ENCODE measurements at regions not wholly inside any gene's neighbourhood (a gene's known extent, or its start where the extent isn't known, plus 50 kb on each side); places are given as distances from the start of the nearest gene placed in this dataset.

DNA sequence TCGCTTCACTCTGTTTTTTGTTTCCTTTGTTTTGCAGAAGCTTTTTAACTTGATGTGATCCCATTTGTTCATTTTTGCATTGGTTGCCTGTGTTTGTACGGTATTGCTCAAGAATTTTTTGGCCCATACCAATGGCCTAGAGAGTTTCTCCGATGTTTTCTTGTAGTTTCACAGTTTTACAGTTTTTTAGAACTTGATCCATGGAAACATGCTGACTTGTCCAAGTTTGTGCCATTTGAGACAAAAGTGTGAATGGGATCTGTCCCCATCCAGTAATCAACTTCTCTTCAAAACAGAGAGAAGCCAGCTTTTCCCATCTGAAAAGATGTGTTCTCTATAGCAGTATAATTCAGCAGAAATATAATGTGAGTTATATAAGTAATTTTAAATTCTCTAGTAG, 266.5 kb upstream of the LRTM1 start:
- DNase-seq (ENCODE audit: low spot score), result no peak
- intact Hi-C loops (cut with DNase I), result no loop called here

DNA sequence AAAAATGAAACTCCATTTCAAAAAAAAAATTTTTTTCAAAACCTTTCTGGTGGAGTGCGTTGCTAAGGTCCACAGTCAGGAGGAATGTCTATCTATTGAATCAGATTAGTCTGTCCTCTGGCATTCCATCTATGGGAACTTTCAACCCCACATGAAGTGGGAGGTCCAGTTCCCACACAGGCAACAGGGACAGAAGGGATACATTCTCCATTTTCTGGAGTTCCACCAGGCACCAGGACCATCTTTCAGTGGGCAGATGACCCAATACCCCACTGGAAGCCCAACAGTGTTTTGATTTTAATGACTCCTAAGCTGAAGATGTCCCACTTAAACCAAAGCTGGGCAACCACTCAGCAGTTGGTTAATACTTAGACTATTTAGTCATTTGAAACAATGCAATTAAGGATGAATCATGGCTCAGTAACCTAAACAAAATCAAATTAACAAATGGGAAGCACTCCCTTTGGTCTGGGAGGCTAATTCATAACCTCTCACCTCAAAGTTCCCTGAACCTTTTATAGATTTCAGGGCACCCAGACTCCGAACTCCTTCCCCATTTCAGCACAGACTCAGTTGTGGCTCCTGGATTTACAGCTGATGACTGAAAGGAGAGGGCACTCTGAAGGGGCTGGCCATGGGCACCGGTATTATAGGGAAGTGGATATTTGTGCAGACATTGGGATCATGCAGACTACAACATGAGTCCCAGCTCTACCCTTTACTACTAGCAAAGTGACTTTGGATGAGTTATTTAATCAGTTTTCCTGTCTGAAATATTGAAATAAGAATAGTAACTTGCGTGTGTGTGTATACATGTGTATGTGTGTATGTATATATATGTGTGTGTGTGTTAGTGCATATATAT, 264.3 kb upstream of the LRTM1 start:
- no peak for DNase-seq (ENCODE audit: low spot score)
- intact Hi-C loops (cut with DNase I), result no loop called here

DNA sequence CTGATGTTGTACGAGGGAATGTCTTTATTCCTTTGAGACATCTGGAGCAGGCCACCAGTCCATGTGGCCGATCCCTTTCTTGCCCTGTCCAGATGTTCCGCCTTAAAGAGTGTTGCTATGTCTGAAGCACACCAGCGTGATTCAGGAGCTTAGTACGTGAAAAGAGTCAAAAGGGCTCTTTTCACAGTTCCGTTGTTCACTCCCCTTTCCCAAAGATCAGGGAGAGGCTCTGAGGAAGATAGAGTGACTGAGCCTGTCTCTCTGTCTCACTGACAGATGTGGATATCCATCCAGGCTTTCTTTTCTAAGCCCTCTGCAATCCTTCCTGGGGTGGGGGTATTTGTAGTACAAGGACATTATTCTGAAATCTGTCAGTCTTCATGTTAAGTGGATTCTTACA, 262.5 kb upstream of the LRTM1 start:
- intact Hi-C loops (cut with DNase I), result no loop called here
- no peak for DNase-seq (ENCODE audit: low spot score)

DNA sequence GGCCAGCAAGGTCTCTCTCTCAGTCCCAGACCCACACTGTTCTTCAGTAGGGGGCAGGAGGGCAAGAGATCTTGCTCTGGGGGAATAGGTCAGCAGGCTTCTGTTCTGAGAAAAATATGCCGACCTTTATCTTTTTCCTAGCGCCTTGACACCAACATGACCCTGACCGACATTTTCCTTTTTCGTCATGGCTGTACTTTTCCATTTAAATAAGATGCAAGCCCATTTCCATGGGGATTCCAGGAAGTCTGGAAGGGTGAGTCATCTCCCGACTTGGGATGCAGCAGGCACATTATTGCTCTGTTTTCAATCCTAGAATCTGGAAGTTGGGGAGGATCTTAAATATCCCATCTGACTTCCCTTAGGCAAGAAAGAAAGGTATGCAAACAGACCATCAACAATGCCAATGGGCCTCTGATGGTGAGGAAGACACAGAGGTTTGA, 261.5 kb upstream of the LRTM1 start:
- intact Hi-C loops (cut with DNase I), result no loop called here
- no peak for DNase-seq (ENCODE audit: low spot score)

DNA sequence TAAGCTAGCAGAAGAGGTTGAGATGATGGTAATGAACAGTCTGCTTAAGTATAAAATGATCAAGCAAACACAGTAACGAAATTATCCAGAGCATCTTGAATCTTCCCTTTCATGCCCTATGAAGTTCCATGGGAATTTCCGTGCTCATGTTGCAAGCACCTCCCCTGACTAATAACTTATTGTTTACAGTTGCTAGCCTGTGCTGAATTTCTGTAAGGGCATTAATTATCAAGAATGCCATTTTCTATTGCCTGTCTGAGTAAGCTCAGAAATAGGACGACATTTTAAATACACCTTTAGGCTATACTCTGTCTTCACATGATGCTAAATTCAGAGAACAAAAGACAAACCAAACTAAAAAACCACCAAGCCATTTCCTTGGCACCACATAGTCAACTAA, 257.5 kb upstream of the LRTM1 start:
- intact Hi-C loops (cut with DNase I), result no loop called here
- no peak for DNase-seq (ENCODE audit: low spot score)

DNA sequence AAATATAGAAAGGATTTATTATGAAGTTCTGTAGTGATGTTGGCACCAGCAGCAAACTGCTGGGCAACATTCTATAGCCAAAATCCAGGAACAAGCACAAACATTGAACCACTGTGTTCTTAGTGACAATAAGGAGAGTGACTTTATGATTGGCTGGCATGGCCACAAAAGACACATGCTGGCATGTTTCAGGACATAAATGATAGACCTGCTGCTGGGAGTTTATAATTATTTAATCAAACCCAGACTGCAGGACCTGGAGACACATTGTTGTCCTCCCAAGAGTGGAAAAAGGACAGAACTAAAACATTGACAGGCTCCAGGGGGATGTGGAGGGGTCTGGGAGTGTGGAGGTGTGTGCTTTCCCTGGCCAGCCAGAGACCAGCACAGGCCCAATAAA, 255.3 kb upstream of the LRTM1 start:
- intact Hi-C loops (cut with DNase I), result loop anchor here (5.0 kb wide), 3 partner anchors 231 to 331 kb away; no protein-coding TSS in a partner anchor

DNA sequence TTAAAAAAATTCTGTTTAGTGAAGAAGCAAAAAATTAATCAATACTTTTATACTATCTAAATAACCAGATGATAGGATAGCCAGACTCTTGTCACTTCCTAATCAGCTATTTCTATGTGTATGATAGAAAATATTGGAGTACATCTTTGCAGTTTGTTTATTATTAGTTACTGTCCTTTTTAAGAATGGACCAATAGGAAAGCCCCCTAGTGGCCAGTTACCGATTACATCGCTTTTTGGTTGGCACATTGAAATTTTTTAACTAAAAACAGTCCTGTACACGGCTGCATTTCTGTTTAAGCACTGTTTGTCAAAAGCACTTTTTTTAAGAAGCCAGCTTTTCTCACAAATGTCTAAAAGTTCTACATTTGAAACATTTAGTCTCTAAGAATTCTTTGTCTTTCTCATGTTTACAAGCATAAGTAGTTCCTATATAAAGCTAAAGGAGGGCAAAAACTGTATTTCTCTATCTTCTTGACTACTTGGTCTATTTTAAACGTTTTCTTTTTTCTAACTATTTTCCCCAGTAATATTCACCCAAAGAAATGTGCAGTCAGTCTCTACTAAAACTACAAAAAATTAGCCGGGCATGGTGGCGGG, 253.2 kb upstream of the LRTM1 start:
- no peak for DNase-seq (ENCODE audit: low spot score)
- intact Hi-C loops (cut with DNase I), result loop anchor here (5.0 kb wide), 3 partner anchors 229 to 329 kb away; no protein-coding TSS in a partner anchor

More for the DNA sequence above, 255.3 kb upstream of the LRTM1 start:
- DNase-seq (ENCODE audit: low spot score), result no peak

DNA sequence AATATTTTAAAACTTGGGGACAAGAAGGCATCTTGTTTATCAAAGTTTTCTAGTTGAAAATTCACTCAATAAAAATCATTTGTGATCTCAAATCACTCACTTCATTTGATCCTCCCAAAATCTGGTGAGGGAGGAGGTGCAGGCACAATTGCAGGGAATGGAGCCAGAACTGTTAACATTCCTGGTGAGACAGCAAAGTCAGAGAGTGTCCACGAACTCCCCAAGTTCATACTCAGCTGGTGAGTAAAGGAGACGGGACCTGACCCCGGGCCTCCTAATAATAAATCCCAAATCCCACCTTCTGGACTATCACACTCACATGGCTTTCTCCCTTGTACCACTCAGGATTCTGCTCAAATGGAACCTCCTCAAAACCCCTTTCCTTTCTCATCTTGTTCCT, 252.3 kb upstream of the LRTM1 start:
- DNase-seq (ENCODE audit: low spot score), result no peak
- intact Hi-C loops (cut with DNase I), result loop anchor here (5.0 kb wide), 3 partner anchors 228 to 328 kb away; no protein-coding TSS in a partner anchor

DNA sequence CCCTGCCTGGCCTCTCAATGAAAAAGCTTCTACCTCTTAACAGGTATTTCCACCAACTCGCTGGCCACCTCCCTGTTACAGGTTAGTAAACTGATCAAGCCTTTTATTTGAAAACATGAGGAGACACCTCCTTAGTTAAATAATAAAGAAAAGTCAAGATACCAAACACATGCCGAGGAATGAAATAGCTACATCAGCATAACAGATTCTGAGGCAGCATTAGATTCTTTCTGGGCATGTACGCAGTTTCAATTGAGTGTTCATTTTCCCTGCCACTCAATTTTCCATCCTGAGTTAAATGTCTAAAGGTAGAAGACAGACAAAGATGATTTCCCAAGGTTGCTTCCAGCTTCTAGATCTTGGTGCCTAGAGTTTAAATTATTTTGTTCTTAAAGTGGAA, 250.5 kb upstream of the LRTM1 start:
- intact Hi-C loops (cut with DNase I), result no loop called here
- no peak for DNase-seq (ENCODE audit: low spot score)

DNA sequence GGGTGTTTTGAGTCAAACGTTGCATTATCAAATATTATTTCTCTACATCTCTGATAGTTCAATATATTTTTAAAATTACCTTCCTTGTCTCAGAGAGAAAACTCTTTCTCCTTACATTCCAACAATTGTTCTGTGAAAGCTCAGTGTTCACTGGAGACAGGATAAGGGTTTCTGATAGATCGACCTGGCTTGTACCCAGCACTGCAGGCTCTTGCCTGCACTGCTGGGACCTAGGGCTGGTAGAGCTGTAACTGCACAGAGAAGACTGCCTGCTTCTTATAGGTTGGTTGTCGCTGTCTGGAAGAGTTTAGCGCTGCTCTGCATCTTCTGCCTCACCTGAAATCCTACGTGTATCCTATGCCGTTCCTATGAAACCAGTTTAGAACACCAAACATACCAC, 249.9 kb upstream of the LRTM1 start:
- intact Hi-C loops (cut with DNase I), result no loop called here
- DNase-seq (ENCODE audit: low spot score), result no peak

DNA sequence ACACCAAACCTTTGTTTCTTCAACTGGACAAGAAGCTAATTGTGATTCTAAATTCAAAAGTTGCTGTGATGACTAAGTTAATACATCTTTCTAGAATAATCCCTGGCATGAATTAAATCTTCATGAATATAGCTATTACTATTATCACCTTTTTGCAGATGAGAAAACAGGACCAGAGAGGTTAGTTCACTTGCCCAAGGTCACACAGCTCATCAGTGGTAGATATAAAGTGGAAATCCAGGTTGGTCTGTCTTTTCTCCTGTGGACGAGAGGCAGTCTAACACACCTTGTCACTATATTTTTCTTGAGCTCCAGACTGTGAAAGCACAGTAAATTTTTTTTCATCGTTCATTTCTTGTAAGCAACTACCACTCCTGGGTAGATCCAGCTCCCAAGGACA, 247.6 kb upstream of the LRTM1 start:
- intact Hi-C loops (cut with DNase I), result no loop called here
- DNase-seq (ENCODE audit: low spot score), result no peak

DNA sequence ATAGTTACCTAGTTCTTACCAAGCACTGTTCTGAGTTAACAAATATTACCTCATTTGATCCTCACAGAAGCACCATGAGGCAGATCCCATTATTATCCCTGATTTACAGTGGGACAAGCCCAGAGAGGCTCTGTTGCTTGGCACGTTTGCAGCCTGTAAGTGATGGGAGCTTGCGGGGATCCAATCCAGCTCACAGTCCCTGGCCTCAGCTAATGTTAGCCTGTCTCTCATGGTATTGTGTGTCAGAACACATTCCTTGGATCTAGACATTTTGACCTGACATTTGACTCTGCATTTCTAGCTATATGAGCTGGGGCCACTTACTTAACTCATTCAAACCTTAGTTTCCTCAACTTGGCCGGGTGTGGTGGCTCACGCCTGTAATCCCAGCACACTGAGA, 246.9 kb upstream of the LRTM1 start:
- intact Hi-C loops (cut with DNase I), result no loop called here
- no peak for DNase-seq (ENCODE audit: low spot score)

DNA sequence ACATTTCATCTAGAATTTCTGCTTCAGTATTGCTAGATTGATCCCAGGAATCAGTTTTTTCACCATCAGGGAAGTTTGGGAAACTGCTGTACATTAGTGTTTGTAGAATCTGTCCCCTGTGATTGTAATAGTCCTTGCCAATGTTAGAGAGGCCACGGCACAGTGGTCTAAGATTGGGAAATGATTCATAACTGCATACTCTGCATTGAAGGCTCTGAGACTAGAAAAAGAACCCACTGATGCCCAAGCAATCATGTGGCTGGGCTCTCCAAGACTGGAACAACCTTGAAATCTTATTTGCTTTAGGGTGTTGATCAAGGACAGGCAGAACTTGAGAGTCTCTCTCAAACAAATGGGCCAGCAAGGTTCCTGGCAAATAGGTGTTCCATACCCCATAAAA, 245.6 kb upstream of the LRTM1 start:
- intact Hi-C loops (cut with DNase I), result no loop called here
- no peak for DNase-seq (ENCODE audit: low spot score)

DNA sequence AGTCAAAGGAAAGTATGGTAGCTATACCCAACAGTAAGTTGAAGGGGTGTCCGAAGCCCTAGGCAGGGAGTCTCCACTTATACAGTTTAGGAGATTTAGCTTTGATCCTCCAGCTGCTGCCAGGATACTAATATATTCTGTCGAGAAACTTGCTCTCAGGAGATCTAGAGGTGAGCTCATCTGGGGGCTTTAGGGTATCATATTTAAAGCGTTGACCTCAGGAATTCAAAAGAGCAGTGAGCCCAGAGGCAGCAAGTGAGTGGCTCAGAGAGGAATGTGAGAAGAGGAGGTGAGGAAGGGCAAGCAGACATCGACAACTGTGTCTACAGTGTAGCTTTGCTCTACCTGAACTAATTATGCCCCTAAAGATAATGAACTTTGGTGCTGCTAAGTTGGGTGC, 245.1 kb upstream of the LRTM1 start:
- intact Hi-C loops (cut with DNase I), result no loop called here

DNA sequence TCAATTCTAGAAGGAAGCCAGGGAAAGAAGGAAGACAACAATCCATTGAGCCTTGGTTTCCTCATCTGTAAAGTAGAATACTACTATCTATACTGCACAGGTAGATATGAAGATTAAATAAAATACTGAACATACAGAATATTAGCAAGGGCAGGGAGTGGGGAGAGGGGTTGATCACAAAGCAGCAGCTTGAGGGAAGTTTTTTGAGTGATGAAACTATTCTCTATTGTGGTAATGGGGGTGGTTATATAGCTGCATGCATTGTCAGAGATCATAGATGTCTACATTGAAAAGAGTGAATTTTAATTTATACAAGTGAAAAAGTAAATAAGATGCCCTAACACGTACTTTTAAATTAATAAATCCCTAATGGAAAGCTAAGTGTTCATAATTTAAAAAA, 242.6 kb upstream of the LRTM1 start:
- intact Hi-C loops (cut with DNase I), result no loop called here
- no peak for DNase-seq (ENCODE audit: low spot score)

More for the DNA sequence above, 245.1 kb upstream of the LRTM1 start:
- no peak for DNase-seq (ENCODE audit: low spot score)

DNA sequence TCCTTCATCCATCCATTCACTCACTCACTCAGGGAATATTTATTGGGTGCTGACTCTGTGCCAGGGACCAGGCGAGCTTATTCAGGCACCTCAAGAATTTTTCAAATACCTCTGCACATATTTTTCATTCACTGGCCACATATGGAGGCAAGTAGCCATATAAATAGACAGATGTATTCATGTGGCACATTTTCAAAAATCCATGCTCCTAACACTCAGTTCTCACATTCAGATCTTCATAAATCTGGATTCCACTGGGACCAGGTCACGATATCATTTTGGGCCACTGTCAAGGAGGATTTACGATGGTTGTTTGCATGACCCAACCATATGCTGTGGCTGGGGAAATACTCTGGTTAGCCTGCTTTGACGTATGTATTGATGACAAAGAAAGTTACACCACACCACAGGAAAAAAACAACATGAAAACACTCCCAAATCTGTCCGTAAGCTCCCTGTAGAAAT, 241.8 kb upstream of the LRTM1 start:
- intact Hi-C loops (cut with DNase I), result no loop called here
- no peak for DNase-seq (ENCODE audit: low spot score)

DNA sequence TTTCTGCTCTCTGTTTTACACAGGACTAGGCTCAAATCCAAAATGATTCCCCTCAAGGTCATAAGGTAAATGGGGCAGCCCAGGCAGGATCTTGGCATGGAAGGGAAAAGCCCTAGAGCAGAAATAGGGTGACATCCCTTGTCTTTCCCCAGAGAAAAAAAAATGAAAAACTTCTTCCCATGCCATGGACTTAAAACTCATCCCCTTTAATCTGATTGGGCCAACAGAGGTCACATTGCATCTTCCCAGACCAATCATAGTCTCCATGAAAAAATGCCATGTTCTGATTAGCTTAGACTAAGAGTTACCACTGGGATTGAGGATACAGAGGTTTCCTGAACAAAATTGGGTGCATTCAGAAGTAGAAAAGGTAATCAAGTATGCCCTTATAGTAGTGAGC, 241.3 kb upstream of the LRTM1 start:
- DNase-seq (ENCODE audit: low spot score), result no peak
- intact Hi-C loops (cut with DNase I), result no loop called here

DNA sequence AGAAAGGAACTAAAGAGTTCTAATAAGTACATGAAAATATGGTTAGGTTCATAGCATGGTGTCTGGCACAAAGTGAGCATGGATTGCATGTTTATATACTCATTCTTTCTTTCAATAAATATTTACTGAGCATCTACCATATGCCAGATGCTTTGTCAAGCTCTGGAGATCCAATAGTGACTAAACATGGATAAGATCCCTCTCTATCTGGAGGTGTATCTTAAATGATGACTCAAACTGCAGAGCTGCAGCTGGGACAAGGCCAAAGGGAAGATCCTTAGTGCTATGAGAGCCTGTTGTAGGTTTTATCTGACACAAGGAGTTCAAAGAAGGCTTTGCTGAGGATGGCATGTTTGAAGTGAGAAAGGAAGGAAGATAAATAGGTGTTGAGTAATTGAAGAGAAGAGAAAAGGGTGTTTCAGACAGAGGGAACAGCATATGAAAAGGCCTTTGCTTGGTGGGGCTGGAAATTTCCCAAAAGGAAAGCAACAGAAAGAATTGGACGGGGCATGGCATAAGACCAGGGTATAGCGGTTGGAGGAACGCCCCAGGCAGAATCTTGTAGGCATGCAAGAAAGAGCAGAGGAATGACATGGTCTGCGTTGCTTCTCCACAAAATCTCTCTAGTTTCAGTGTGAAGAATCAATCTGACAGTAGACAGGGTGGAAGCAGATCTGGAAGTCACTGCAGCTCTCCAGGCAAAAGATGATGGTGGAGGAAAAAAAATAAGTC, 239.9 kb upstream of the LRTM1 start:
- intact Hi-C loops (cut with DNase I), result no loop called here

DNA sequence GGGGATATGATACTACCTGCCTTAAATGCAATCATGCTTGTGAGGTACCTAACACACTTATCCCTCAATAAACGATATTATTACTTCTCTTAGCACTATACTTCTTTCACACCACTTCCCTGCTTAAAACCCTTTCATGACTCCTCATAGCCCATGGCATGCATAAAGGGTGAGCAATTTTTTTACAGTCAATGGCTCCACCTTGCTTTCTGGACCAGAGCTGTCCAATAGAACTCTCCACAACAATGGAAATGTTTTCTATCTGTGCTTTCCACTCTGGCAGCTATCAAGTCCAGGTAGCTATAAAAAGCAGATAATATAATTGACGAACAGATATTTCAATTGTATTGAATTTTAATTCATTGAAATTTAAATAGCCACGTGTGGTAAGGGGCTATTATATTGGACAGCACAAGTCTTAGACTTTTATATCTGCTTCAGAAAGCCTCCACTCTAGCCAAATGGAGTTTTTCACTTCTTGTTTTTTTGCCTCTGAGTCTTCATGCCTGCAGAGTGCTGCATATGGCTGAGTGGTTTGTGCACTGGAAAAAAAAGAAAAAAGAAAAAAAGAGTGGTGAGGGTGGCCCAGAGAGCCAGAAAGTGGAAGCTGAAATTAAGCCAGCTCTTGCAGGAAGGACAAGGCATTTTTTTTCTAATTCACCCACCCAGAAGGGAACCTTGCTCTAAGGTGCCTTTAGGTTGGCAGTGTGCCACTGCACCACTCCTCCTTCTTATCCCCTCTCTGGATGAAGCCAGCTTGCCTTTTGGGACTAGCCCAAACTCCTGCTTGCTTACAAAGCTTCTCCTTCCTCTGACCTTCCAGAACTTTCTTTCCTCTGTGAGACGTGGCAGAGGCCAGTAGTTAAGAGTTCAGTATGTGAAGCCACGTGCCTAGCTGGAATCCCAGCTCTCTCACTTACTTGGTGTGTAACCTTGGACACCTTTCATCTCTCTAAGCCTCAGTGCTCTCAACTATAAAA, 239.0 kb upstream of the LRTM1 start:
- intact Hi-C loops (cut with DNase I), result no loop called here

More for the DNA sequence above, 239.9 kb upstream of the LRTM1 start:
- no peak for DNase-seq (ENCODE audit: low spot score)

More for the DNA sequence above, 239.0 kb upstream of the LRTM1 start:
- DNase-seq (ENCODE audit: low spot score), result no peak
